B cell (primary cell): ENCODE measurements at regions not wholly inside any gene's neighbourhood (a gene's known extent, or its start where the extent isn't known, plus 50 kb on each side); places are given as distances from the start of the nearest gene placed in this dataset.

ENCODE experiments used
- ATAC-seq: fragments of 200-7000 bp; cut with Tn5 transposase; one replicate; pipeline ENCODE4 v1.10.0; 2021; ENCODE audit warnings: low read depth, mild to moderate bottlenecking, moderate number of reproducible peaks, moderate library complexity
- CTCF ChIA-PET: fragments of 350-600 bp; sonication (Branson Sonifier 250); formaldehyde crosslinking; loops from one replicate; lab custom pipeline; 2021; ENCODE audit warnings: antibody characterized with exemption, inconsistent platforms; lab: Charles Lee
- POLR2A ChIA-PET: fragments of 350-600 bp; sonication (Branson Sonifier 250); formaldehyde crosslinking; loops from one replicate; lab custom pipeline; 2021; ENCODE audit warnings: antibody characterized with exemption; lab: Charles Lee
- DNase-seq: peaks from one replicate; pipeline ENCODE4 v3.0.0; 2013
- H2AFZ ChIP-seq: 2 replicates; pipeline ENCODE4 v1.6.1; 2012; ENCODE audit warnings: mild to moderate bottlenecking, low read depth, low read length; ENCODE audit not compliant: insufficient read depth, poor library complexity, severe bottlenecking
- H3K27ac ChIP-seq, 2 donors: 1 replicate in 1 of 2; 2 replicates in 1 of 2; pipeline ENCODE4 v1.5.1; 2012 to 2013; ENCODE audit warnings: low read length in 2 of 2, mild to moderate bottlenecking in 2 of 2, moderate library complexity in 1 of 2
- H3K27me3 ChIP-seq, 4 experiments: fragments of 200-600 bp in 1 of 4; sonication (generic) in 1 of 4; replicated peaks in 1 of 4; 1 replicate in 2 of 4; 2 replicates in 2 of 4; pipeline versions ENCODE4 v1.6.1 to v1.7.0; 2013 to 2016; ENCODE audit warnings: low read length in 3 of 4, mild to moderate bottlenecking in 2 of 4, mixed read lengths in 1 of 4, moderate library complexity in 1 of 4; ENCODE audit not compliant: insufficient read depth in 4 of 4, control insufficient read depth in 3 of 4; ENCODE audit errors: control extremely low read depth in 1 of 4
- H3K36me3 ChIP-seq, 2 experiments: replicated peaks in 1 of 2; 1 replicate in 1 of 2; 2 replicates in 1 of 2; pipeline versions ENCODE4 v1.6.1 to v1.7.1; 2013; ENCODE audit warnings: low read length in 1 of 2; ENCODE audit not compliant: insufficient read depth in 2 of 2, control insufficient read depth in 1 of 2; ENCODE audit errors: control extremely low read depth in 1 of 2, extremely low read depth in 1 of 2
- H3K4me1 ChIP-seq, 2 donors: fragments of 200-600 bp in 1 of 2; sonication (generic) in 1 of 2; 1 replicate in 1 of 2; 2 replicates in 1 of 2; pipeline versions ENCODE4 v1.5.1 to v1.6.1; 2013 to 2017; ENCODE audit warnings: low read length in 2 of 2; ENCODE audit not compliant: control insufficient read depth in 2 of 2, insufficient read depth in 2 of 2
- H3K4me2 ChIP-seq: replicated peaks from 2 replicates; pipeline ENCODE3; 2012; ENCODE audit warnings: mild to moderate bottlenecking, low read depth, low read length; ENCODE audit not compliant: poor library complexity, severe bottlenecking
- H3K4me3 ChIP-seq, 5 experiments: fragments of 200-600 bp in 1 of 5; sonication (generic) in 1 of 5; 1 replicate in 3 of 5; 2 replicates in 2 of 5; pipeline versions ENCODE4 v1.5.1 to v1.7.0; 2011 to 2016; ENCODE audit warnings: low read length in 4 of 5, mild to moderate bottlenecking in 4 of 5, low read depth in 2 of 5, control low read depth in 1 of 5, moderate library complexity in 1 of 5; ENCODE audit not compliant: insufficient read depth in 1 of 5; ENCODE audit errors: control extremely low read depth in 1 of 5, extremely low read depth in 1 of 5
- H3K79me2 ChIP-seq: fragments of 200-600 bp; sonication (generic); one replicate; pipeline ENCODE4 v1.6.0; 2016; ENCODE audit warnings: low read length; ENCODE audit not compliant: control insufficient read depth, insufficient read depth
- H3K9ac ChIP-seq: fragments of 200-600 bp; sonication (generic); 2 replicates; pipeline ENCODE4 v1.6.1; 2017; ENCODE audit warnings: mild to moderate bottlenecking, low read length, moderate library complexity
- H3K9me3 ChIP-seq, 3 donors: one replicate each; pipeline versions ENCODE4 v1.6.1 to v1.7.1; 2013; ENCODE audit warnings: low read length in 2 of 3; ENCODE audit not compliant: control insufficient read depth in 2 of 3, insufficient read depth in 1 of 3; ENCODE audit errors: control extremely low read depth in 1 of 3
- H4K20me1 ChIP-seq: 2 replicates; pipeline ENCODE4 v1.6.0; 2012; ENCODE audit warnings: mild to moderate bottlenecking, low read length; ENCODE audit not compliant: insufficient read depth, control insufficient read depth, poor library complexity, severe bottlenecking
- H3K27ac Mint-ChIP-seq: one replicate; pipeline ENCODE4 v1.8.0; 2021; ENCODE audit warnings: mixed read lengths
- H3K27me3 Mint-ChIP-seq: one replicate; pipeline ENCODE4 v1.8.0; 2021; ENCODE audit warnings: mixed read lengths
- H3K4me1 Mint-ChIP-seq: one replicate; pipeline ENCODE4 v1.8.0; 2021; ENCODE audit warnings: mixed read lengths
- H3K4me3 Mint-ChIP-seq: one replicate; pipeline ENCODE4 v1.8.0; 2021; ENCODE audit warnings: mixed read lengths
- H3K9me3 Mint-ChIP-seq: one replicate; pipeline ENCODE4 v1.8.0; 2022; ENCODE audit warnings: mixed read lengths; ENCODE audit not compliant: insufficient read depth
- EZH2 ChIP-seq: IDR thresholded peaks from 2 replicates; pipeline ENCODE4 v1.6.1; 2012; ENCODE audit warnings: borderline replicate concordance, low read depth, mild to moderate bottlenecking, moderate library complexity, low read length; ENCODE audit not compliant: insufficient read depth, poor library complexity, severe bottlenecking
- WGBS: methylation state at CpG from one replicate; pipeline ENCODE4 v1.1.5; 2013; ENCODE audit warnings: missing lambda C conversion rate; ENCODE audit not compliant: insufficient coverage; 5-methylcytosine and 5-hydroxymethylcytosine counted together
- intact Hi-C: fragments of 100-400 bp; cut with micrococcal nuclease; formaldehyde crosslinking; loops from one replicate; pipeline ENCODE4 v1.10.0; 2022
- TF ChIP-seq, protein P1 (sequence below): fragments of 200-600 bp; IDR thresholded peaks from one replicate; pipeline ENCODE4 v1.8.0; 2022; ENCODE audit warnings: antibody characterized with exemption, mild to moderate bottlenecking

DNA sequence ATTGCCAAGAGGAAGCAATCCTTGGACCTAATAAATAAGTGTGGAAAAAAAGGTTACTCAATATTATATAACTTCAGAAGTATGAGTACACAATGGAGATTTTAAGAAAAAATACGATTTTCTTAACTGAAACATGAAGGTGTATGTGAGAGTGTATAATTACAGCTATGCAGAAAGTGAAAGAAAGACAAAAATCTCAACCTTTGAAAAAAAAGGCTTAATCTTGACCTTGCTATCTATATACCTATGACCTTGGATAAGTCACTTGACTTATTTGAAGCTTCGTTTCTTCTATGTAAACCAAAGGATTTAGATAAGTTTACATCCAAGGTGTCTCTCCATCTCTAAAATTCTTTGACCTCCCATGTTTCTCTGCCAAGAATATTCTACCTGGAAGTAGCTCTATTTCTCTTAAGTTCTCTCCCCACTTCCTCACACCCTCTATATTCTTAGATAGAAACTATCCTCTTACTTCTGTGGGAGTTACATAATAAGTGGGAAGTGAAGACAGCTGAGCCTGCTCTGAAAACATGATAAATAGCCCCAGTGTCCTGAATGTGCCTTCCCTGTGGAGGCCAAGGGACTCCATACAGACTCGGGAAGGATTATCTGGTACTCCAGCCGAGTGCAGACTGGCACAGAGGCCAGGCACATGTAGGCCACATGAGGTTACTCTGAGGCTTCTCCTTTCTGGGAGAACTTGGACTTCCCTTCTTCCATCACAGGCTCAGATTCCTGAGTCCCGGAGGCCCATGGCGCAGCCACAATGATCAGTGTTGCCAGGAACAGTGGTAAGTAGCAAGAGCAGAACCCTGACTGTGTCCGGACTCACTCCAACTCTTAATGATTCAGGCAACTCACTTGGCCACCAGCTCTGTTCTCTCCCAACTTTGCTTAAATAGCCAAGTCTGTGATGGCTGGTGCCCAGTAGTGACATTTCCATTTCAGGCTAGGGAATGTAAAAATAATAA lies 166.8 kb upstream of the COL8A1 start:
- no peaks in the 10 kb centered on the region for H4K20me1 ChIP-seq
- TF ChIP-seq, protein P1, sequence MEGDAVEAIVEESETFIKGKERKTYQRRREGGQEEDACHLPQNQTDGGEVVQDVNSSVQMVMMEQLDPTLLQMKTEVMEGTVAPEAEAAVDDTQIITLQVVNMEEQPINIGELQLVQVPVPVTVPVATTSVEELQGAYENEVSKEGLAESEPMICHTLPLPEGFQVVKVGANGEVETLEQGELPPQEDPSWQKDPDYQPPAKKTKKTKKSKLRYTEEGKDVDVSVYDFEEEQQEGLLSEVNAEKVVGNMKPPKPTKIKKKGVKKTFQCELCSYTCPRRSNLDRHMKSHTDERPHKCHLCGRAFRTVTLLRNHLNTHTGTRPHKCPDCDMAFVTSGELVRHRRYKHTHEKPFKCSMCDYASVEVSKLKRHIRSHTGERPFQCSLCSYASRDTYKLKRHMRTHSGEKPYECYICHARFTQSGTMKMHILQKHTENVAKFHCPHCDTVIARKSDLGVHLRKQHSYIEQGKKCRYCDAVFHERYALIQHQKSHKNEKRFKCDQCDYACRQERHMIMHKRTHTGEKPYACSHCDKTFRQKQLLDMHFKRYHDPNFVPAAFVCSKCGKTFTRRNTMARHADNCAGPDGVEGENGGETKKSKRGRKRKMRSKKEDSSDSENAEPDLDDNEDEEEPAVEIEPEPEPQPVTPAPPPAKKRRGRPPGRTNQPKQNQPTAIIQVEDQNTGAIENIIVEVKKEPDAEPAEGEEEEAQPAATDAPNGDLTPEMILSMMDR: no peak
- TF ChIP-seq EZH2: no peak
- H3K79me2 ChIP-seq: no peaks in the 10 kb centered on the region
- H3K4me3 ChIP-seq: no peak overlapping the region
- no peaks in the 10 kb centered on the region for H3K9me3 ChIP-seq
- H3K27ac ChIP-seq: no peak overlapping the region
- H3K27me3 Mint-ChIP-seq: no peaks in the 10 kb centered on the region
- no peaks in the 10 kb centered on the region for H3K9me3 Mint-ChIP-seq
- no peak overlapping the region for H3K4me2 ChIP-seq
- ATAC-seq (no peak), DNase-seq (no peak)
- H3K9ac ChIP-seq: no peak overlapping the region
- no peaks in the 10 kb centered on the region for H3K4me1 Mint-ChIP-seq
- no peak overlapping the region for H3K4me3 Mint-ChIP-seq
- H3K27me3 ChIP-seq: no peaks in the 10 kb centered on the region
- H3K4me1 ChIP-seq: no peaks in the 10 kb centered on the region
- ChIA-PET CTCF (no interaction called here), POLR2A (no interaction called here)
- WGBS: 87% methylated on average over 5 of the region's 7 CpGs
- intact Hi-C loops: no loop called here
- no peaks in the 10 kb centered on the region for H3K36me3 ChIP-seq
- no peak overlapping the region for H2AFZ ChIP-seq
- no peak overlapping the region for H3K27ac Mint-ChIP-seq

DNA sequence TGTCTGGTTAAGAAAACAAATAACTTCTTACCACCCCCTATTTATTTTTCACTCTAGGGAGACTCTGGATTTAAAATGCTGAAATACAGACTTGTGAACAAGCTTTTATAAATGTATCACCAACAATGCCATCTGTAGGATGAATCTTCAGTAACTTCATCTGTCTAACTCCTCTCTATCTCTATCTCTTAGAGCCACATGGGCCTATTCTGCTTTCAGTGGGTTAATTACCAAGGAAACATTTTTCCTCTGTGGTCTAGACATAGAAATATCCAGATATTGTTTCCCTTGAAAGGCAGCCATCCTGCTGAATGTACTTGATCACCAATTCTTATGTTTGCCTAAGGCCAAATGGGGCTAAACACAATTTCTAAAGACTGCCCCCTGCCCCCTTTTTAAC lies 167.6 kb upstream of the COL8A1 start:
- Histone ChIP-seq H3K4me3 (no peak overlapping the region), H4K20me1 (no peaks in the 10 kb centered on the region), H3K79me2 (no peaks in the 10 kb centered on the region), H3K27me3 (no peaks in the 10 kb centered on the region), H3K27ac (no peak overlapping the region), H3K36me3 (no peaks in the 10 kb centered on the region), H3K4me1 (no peaks in the 10 kb centered on the region), H2AFZ (no peak overlapping the region), H3K9me3 (no peaks in the 10 kb centered on the region), H3K9ac (no peak overlapping the region), H3K4me2 (no peak overlapping the region)
- no peaks in the 10 kb centered on the region for H3K9me3 Mint-ChIP-seq
- H3K4me3 Mint-ChIP-seq: no peak overlapping the region
- H3K27ac Mint-ChIP-seq: no peak overlapping the region
- intact Hi-C loops: no loop called here
- ChIA-PET POLR2A (no interaction called here), CTCF (no interaction called here)
- no peaks in the 10 kb centered on the region for H3K4me1 Mint-ChIP-seq
- DNase-seq: no peak
- ATAC-seq: no peak
- TF ChIP-seq, protein P1: no peak
- TF ChIP-seq EZH2: no peak
- H3K27me3 Mint-ChIP-seq: no peaks in the 10 kb centered on the region
